Myocyte (in vitro differentiated cells): ENCODE measurements at regions not wholly inside any gene's neighbourhood (a gene's known extent, or its start where the extent isn't known, plus 50 kb on each side); places are given as distances from the start of the nearest gene placed in this dataset.

Source experiments
- DNase-seq: peaks from one replicate; pipeline ENCODE4 v3.0.0-alpha.2; 2012; ENCODE audit warnings: low read depth

DNA sequence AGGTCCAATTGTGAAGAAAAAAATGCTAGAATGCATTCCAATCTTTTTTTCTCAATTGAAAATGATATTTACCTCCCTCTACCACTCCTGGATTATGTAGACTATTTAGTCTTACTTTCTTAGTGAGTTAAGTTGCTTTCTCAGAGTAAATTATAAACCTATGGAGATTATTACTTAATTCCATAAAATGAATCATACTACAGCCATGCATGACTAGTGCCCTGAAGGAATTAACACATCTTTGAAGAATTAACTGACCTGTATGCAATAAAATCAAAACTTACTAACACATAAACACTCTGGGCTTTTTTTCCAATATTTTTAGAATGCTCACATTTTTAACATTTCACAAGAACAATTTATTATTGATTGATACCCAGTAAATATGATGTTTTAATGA lies 379.4 kb upstream of the DACH1 start:
- DNase-seq: no peak

DNA sequence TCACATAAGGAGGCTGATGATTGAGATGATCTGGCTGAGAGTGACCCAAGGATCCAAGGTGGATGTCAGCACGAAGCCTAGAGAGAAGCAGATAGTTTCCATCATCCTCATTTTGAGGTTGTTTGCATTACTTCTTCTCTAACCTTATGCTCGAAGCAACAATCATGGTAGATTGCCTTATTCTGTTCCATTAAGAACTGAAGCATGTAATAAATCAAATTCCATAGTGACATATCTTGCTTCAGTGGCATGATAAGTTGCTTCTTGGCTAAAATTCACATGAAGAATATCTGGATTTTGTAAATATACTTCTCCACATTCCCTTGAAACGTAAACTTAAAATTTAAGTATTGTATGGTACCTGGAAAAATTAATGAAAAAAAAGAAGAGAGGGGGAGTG lies 377.8 kb upstream of the DACH1 start:
- no peak for DNase-seq

- no peak for DNase-seq
Observed at GRCh38 chr13:72230131-72230530, 363.1 kb upstream of the DACH1 start.

DNA sequence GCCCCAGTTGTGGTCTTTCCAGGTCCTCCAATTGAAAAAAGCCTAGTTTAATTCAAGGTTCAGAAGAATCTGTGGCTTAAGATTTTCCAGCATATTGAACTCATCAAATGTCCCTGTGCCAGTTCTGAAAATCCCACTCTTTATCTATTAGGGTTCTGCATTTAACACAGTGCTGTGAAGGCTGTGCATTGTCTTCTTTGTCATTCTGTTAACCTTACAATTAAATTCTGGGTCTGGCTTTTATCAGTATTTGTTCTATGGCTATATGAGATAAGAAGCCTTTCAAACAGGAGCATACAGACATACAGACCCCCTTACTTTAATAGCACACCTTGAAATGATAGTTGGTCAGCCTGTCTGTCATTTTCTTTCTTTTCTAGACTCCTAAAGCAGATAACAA lies 362.1 kb upstream of the DACH1 start:
- no peak for DNase-seq

DNA sequence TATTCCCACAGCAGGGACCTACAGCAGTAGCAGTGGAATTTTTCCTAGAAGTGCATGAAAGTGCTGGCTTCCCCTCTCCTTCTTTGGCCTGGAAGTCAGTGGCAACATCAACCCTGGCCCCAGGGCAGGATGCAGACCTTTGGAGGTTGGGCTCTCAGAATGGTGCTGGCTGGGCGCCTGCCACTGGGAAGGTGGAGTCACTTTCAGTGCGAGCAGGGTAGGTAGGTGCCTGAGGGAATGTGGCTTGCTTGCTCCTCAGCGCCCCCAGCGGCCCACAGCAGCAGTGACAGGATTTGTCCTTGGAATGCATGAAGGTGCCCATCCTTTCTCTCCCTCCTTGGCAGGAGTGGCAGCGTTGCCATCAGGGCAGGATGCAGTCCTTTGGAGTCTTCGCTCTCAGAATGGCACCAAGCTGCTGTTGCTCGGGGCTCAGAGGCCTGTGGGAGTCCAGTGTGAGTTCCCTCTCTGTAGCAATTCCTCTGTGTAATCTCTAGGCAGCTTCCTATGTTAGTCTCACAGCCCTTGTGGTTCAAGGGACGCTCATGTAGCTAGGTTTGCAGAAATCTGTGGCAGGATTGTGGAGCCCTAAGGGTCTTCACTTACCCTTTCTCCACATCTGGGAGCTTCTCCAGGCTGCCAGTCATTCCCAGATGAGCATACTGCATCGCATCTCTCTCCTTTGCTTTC lies 354.4 kb upstream of the DACH1 start:
- no peak for DNase-seq

- DNase-seq: no peak
Observed at GRCh38 chr13:72218966-72219365, 352.0 kb upstream of the DACH1 start.

DNA sequence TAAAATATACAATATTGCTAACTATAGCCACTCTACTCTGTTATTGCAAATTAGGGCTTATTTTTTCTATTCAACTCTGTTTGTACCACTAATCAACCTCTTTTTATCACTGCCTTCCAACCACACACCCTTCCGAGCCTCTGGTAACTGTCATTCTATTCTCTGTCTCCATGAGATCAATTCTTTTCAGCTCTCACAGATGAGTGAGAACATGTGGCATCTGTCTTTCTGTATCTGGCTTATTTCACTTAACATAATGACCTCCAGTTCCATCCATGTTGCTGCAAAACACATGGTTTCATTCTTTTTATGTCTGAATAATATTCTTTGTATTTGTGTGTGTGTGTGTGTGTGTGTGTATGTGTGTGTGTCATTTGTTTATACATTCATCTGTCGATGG lies 350.1 kb upstream of the DACH1 start:
- DNase-seq: no peak

DNA sequence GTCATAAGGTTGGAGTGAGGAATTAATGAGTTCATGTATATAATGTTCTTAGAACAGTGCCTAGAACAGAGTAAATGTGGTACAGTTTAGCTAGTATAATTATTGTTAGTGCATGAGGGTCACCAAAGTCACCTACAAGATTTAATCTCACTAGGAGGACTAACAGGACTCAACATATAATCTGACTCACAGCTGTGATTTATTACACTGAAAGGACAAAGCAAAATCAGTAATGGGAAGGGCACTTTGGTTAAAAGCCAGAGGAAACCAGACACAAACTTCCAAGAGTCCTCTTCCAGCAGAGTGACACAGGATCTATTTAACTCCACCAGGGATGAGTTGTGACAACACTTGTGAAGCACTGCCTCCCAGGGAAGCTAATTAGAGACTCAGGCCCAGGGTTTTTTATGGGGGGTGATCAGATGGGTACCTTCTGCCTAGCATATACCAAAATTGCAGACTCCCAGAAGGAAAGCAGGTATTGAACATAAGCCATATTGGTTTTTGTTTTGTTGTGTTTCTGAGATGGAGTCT lies 341.2 kb upstream of the DACH1 start:
- DNase-seq: peak; percentile 45

DNA sequence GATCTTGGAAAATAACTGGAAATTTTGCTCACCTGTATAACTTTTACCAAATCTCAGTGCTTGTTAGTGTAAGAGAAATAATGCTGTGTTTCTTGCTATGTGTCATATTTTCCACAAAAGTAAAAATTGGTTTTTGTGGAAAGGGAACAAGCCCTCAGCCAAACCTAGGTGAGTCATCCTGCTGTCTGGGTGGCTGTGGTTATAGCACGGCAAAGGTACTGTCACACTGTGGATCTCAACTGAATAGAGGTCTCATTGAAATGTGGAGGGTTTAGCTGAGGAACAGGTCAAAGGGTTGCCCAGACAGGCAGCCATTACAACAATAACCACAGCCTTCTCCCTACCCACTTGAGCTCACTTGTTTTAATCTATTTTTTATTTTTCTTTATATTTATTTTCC lies 338.8 kb upstream of the DACH1 start:
- peak; percentile 21 for DNase-seq

DNA sequence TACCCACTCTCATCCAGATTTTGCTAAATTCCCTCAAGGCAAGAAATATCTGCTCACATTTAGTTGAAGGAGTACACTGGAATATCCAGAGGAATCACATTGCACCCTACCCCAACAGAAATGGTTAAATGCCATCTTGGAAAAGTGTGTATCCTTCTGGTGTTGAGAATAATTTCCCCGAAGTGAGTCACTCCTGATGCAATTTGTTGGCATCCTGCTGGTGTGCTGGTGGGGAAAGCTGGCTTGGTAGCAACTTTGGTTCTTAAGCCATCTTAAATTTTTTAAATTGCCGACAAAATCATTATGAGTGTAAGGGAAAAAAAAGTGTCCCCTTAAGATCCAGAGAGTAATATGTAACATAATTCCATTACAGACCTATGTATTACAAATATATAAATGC lies 337.3 kb upstream of the DACH1 start:
- peak; percentile 62 for DNase-seq

DNA sequence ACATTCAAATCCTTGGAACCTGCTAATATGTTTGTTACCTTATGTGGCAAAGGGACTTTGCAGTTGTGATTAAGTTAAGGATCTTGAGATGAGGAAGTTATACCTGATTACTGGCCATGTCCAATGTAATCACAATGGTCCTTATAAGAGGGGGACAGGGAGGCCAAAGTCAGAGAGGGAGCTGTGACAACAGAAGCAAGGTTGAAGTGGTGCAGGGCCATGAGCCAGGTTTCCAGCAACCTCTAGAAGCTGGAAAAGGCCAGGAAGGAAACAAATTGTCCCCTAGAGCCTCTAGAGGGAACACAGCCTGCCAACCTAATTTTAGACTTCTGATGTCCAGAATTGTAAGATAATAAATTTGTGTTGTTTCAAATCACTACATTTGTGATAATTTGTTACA lies 334.7 kb upstream of the DACH1 start:
- no peak for DNase-seq

DNA sequence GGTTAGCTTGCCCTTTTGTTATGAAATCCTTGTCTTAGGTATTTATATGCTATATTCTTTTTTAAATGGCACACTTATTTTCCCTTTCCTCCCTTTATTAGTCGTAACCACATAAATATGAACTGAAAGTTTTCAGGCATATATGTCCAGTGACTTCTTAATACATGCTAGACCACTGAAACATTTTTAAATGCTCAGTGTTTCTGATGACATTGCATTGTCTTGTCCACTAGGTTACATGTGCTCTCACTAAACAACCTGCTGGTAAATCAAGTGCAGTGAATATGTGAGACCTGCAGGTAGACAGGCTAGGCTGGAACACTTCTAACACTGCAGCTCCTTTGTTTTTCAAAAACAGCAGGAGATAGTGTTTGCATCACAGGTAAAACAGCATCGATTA lies 332.6 kb upstream of the DACH1 start:
- no peak for DNase-seq

GRCh38 chr13:72198967-72199560 lies 332.1 kb upstream of the DACH1 start:
- DNase-seq: no peak

DNA sequence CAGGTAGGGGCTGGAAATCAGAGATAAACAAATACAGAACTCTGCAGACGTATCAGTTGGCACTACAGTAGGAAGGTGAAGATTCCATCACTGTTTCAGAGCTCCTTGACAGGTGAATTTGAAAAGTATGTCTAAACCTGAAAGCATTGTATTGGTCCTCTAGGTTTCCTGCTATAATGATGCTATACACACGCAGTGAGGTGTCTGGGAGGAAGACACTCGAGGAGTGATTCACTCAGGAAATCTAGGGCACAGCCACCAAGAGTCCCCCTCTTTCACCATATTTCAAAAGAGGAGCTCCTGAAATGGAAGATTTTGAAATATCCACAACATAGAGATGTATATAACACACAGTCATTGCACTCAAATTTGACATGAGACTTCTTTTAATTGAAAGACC lies 331.0 kb upstream of the DACH1 start:
- DNase-seq: no peak

GRCh38 chr13:72195044-72195704 lies 328.2 kb upstream of the DACH1 start:
- DNase-seq: no peak

DNA sequence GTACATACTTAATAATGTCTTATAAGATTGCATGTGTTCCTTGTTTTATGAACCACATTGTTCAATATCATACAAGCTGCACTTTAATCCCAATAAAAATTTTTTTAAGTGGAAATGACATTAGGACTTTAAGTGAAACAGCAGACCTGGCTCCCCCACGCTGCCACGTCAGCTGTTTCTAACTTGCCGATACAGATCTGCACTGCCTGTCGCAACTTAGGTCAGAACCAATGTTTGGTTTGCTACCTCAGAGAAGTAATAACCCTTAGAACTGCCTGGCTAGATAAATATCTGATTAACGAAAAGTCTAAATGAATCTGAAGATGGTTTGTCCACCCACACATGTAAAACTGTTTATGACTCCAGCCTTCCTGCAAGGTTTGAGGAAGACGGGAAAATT lies 327.5 kb upstream of the DACH1 start:
- no peak for DNase-seq

GRCh38 chr13:72186730-72187422 lies 319.9 kb upstream of the DACH1 start:
- DNase-seq: no peak

GRCh38 chr13:72185776-72186175 lies 318.8 kb upstream of the DACH1 start:
- no peak for DNase-seq

- DNase-seq: no peak
Observed at GRCh38 chr13:72181661-72182060, 314.7 kb upstream of the DACH1 start.

- no peak for DNase-seq
Observed at GRCh38 chr13:72180253-72180952, 313.4 kb upstream of the DACH1 start.

GRCh38 chr13:72174549-72174948 lies 307.5 kb upstream of the DACH1 start:
- no peak for DNase-seq
